NB4 (cell line): ENCODE measurements at regions not wholly inside any gene's neighbourhood (a gene's known extent, or its start where the extent isn't known, plus 50 kb on each side); places are given as distances from the start of the nearest gene placed in this dataset.

ENCODE experiments used
- CTCF ChIP-seq: IDR thresholded peaks from one replicate; pipeline ENCODE4 v1.5.1; 2012; ENCODE audit warnings: low read depth, low read length
- TF ChIP-seq, protein P1 (sequence below): IDR thresholded peaks from 2 replicates; pipeline ENCODE4 v1.6.1; 2011; ENCODE audit warnings: low read depth, low read length

DNA sequence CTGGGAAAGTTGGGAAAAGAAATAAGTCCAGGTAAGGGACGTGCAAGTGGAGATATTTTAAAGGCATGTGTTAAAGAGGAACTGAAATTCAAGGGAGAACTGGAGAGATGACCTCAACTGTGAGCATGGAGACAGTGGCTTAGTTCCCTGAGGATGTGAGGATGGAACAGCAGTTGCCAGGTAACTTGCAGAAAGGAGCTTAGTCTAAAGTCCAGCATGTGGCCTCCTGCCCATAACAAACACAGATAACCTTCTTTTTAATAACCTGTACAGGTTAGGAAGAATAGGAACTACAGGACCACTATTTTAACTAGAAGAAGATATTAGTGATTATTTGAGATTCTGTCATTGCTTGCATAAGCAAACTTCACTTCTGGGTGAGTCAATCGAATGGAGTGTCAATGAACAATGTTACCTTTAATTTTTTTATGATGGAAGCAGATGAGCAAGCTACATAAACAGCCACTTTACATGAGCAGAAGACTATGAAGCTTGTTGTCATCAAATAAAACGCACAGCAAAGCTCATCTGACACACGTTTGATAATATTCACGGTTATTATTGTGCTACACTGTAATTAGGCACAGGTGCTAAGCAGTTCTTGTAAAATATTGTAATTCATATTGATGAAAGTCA is 291.7 kb upstream of the DDHD1 start:
- TF ChIP-seq, protein P1, sequence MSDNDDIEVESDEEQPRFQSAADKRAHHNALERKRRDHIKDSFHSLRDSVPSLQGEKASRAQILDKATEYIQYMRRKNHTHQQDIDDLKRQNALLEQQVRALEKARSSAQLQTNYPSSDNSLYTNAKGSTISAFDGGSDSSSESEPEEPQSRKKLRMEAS = no peak
- TF ChIP-seq CTCF = no peak
